Daoy (cell line): ENCODE measurements at regions not wholly inside any gene's neighbourhood (a gene's known extent, or its start where the extent isn't known, plus 50 kb on each side); places are given as distances from the start of the nearest gene placed in this dataset.
A peak's percentile ranks its signal among the peaks of the same experiment; 100 is the strongest.
"Not testable (repeated sequence)": the region's sequence is repeated elsewhere in the genome, so short reads cannot be mapped to it uniquely, and the experiment has no call there.

Experiments
- DNase-seq: peaks from one replicate; pipeline ENCODE4 v3.0.0-alpha.2; 2015; ENCODE audit warnings: low read depth

GRCh38 chr2:190742431-190742830 lies 93.5 kb downstream of the NAB1 start:
- no peak for DNase-seq

- no peak for DNase-seq
These were observed 95.2 kb downstream of the NAB1 start for GRCh38 chr2:190744041-190744440.

GRCh38 chr2:190746971-190747761 lies 98.3 kb downstream of the NAB1 start:
- no peak for DNase-seq

GRCh38 chr2:190748966-190749365 lies 100.1 kb downstream of the NAB1 start:
- no peak for DNase-seq

- no peak for DNase-seq
These were observed 107.0 kb downstream of the NAB1 start for GRCh38 chr2:190755772-190756415.

- peak; percentile 58 for DNase-seq
These were observed 110.9 kb downstream of the NAB1 start for GRCh38 chr2:190759749-190760213.

- DNase-seq = not testable (repeated sequence)
These were observed 111.7 kb downstream of the NAB1 start for GRCh38 chr2:190760353-190761150.

GRCh38 chr2:190761216-190761615 lies 112.3 kb downstream of the NAB1 start:
- not testable (repeated sequence) for DNase-seq

- DNase-seq = no peak
These were observed 113.7 kb downstream of the NAB1 start for GRCh38 chr2:190762566-190762965.

GRCh38 chr2:190763100-190763499 lies 114.2 kb downstream of the NAB1 start:
- no peak for DNase-seq

- DNase-seq = peak; percentile 37
These were observed 115.1 kb downstream of the NAB1 start for GRCh38 chr2:190763901-190764514.

GRCh38 chr2:190765386-190766173 lies 115.0 kb upstream of the GLS start:
- peak; percentile 83 for DNase-seq

GRCh38 chr2:190766174-190766572 lies 114.4 kb upstream of the GLS start:
- no peak for DNase-seq

- peak; percentile 14 for DNase-seq
These were observed 114.0 kb upstream of the GLS start for GRCh38 chr2:190766595-190766994.

GRCh38 chr2:190767821-190768220 lies 112.8 kb upstream of the GLS start:
- no peak for DNase-seq

- DNase-seq = no peak
These were observed 111.4 kb upstream of the GLS start for GRCh38 chr2:190769258-190769657.

- DNase-seq = no peak
These were observed 108.9 kb upstream of the GLS start for GRCh38 chr2:190771726-190772125.

GRCh38 chr2:190780594-190780993 lies 100.0 kb upstream of the GLS start:
- no peak for DNase-seq

- peak; percentile 65 for DNase-seq
These were observed 98.9 kb upstream of the GLS start for GRCh38 chr2:190781604-190782198.

- DNase-seq = no peak
These were observed 98.4 kb upstream of the GLS start for GRCh38 chr2:190782264-190782663.
